DMS 273 (cell line): ENCODE measurements at regions not wholly inside any gene's neighbourhood (a gene's known extent, or its start where the extent isn't known, plus 50 kb on each side); places are given as distances from the start of the nearest gene placed in this dataset.
"Not testable (repeated sequence)": the region's sequence is repeated elsewhere in the genome, so short reads cannot be mapped to it uniquely, and the experiment has no call there.

Source experiments
- DNase-seq: peaks from one replicate; lab custom pipeline; 2025; ENCODE audit not compliant: unreplicated experiment; lab: John Stamatoyannopoulos, UW

DNA sequence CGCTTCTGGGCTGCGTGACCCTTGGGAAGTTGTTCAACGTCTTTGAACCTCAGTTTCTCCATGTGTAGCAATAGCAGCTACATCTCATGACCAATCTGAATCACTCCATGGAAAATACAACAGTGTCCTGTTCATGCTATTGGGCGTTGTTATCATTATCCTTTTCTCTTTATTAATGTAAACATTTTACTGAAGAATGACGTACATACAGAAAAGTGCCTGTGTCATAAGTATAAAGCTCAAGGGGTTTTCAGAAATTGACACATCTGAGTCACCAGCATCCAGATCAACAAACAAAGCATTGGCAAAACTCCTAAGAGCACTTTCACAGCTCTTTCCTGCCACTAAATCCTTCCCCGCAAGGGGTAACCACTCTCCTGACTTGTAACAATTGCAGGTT is 438.4 kb downstream of the XYLT1 start:
- DNase-seq: no peak

DNA sequence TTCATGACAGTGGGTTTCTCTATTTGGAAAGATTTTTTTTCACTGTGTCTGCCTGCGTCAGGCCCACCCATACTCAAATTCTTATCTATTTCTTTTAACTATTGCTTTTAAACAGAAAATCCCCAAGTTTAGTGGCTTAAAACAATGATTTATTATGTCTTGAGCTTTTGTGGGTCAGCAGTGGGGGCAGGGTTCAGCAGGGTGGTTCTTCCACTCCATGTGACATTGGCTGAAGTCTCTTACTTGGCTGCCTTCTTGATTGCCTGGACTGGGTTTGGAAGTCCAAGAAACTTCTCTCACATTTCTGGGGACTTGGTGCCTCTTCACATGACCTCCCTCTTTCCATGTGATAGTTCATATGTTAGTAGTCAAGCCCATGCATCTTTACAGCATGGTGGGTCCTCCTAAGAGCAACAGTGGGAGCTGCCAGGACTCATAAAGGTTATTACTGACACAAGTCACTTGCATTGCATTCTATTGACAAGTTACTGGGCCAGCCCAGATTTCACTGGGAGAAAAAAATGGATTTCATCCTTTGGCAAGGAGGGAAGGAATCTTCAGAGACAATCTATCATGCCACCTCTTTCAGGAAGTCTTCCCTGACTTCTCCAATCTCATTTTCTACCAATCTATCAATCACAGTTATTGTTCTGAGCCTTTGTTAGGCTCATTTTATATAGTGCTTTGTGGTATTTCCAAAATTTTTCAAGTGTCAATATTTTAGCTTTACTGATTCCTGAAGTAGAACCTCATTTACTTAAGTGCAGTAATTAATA is 436.1 kb downstream of the XYLT1 start:
- DNase-seq: no peak

DNA sequence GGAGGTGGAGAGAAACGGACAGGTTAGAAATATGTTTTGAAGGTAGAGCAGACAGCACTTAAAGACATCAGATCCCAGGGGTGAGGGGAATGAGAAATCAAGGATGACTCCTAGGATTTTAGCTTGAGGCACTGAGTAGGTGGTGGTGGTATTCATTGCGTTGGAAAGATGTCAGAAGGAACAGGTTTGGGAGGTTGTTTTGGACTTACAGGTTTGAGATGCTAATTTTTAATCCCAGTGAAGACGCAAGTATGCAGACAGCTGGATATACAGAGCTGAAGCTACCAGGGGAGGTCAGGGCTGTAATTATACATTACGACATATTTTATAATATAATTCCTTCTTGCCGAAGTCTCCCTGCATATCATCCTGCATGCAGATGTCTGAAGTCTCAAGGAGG is 433.3 kb downstream of the XYLT1 start:
- no peak for DNase-seq

DNA sequence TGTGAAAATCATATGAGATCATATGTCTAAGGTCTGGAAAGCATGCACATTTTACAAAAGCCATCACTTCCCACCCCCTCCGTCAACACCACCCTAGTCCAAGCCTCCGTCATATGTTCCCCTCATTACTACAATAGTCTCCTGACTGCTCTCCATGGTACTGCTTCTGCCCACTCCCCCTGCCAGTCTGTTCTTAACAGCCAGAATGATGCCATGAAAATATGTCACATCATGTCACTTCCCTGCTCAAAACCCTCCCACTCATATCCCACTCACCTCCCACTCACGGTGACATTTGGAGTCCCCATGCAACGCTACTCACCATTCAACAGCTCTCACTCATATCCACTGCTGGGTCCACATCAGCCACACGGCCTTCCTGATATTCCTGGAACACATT is 432.3 kb downstream of the XYLT1 start:
- no peak for DNase-seq

DNA sequence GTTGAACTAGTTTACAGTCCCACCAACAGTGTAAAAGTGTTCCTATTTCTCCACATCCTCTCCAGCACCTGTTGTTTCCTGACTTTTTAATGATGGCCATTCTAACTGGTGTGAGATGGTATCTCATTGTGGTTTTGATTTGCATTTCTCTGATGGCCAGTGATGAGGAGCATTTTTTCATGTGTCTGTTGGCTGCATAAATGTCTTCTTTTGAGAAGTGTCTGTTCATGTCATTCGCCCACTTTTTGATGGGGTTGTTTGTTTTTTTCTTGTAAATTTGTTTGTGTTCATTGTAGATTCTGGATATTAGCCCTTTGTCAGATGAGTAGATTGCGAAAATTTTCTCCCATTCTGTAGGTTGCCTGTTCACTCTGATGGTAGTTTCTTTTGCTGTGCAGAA is 421.7 kb downstream of the XYLT1 start:
- not testable (repeated sequence) for DNase-seq

DNA sequence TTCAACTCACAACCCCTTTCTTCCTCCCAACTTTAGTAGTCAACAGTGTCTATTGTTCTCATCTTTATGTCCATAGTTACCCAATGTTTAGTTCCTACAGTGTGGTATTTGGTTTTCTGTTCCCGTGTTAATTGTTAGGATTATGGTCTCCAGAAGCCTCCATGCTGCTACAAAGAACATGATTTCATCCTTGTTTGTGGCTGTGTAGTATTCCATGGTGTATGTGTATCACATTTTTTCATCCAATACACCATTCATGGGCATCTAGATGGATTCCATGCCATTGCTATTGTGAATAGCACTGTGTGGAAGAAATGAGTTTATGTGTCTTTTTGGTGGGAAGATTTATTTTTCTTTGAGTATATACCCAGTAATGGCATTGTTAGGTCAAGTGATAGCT is 420.3 kb downstream of the XYLT1 start:
- DNase-seq: no peak
